Neural cell (in vitro differentiated cells): ENCODE measurements at regions not wholly inside any gene's neighbourhood (a gene's known extent, or its start where the extent isn't known, plus 50 kb on each side); places are given as distances from the start of the nearest gene placed in this dataset.
A peak's percentile ranks its signal among the peaks of the same experiment; 100 is the strongest.
"Not testable (repeated sequence)": the region's sequence is repeated elsewhere in the genome, so short reads cannot be mapped to it uniquely, and the experiment has no call there.

Experiments
- H2AFZ ChIP-seq: fragments of 200-600, 300-800 bp; sonication (generic), shearing (Covaris generic); 2 replicates; pipeline ENCODE4 v1.6.0; 2014; ENCODE audit warnings: low read depth, mild to moderate bottlenecking, antibody characterized with exemption, low read length, moderate library complexity
- H3F3A ChIP-seq: fragments of 200-600 bp; shearing (Covaris generic); 2 replicates; pipeline ENCODE4 v1.6.1; 2016; ENCODE audit warnings: mild to moderate bottlenecking, moderate library complexity, mixed read lengths, antibody characterized with exemption, low read length; ENCODE audit not compliant: insufficient read depth, poor library complexity, severe bottlenecking
- H3K27ac ChIP-seq: fragments of 200-600, 300-800 bp; sonication (generic), shearing (Covaris generic); 2 replicates; pipeline ENCODE4 v1.5.1; 2014; ENCODE audit warnings: mild to moderate bottlenecking, low read length, moderate library complexity
- H3K27me3 ChIP-seq: fragments of 300-800, 200-600 bp; sonication (generic), shearing (Covaris generic); 2 replicates; pipeline ENCODE4 v1.6.0; 2014; ENCODE audit warnings: mild to moderate bottlenecking, low read depth, low read length, moderate library complexity; ENCODE audit not compliant: insufficient read depth
- H3K36me3 ChIP-seq: fragments of 300-800, 200-600 bp; sonication (generic), shearing (Covaris generic); 2 replicates; pipeline ENCODE4 v1.5.1; 2014; ENCODE audit warnings: mild to moderate bottlenecking, antibody characterized with exemption, low read length, moderate library complexity; ENCODE audit not compliant: insufficient read depth
- H3K4me2 ChIP-seq: fragments of 300-800, 200-600 bp; sonication (generic), shearing (Covaris generic); 2 replicates; pipeline ENCODE4 v1.6.0; 2014; ENCODE audit warnings: mild to moderate bottlenecking, low read length
- H3K4me3 ChIP-seq: fragments of 300-800, 200-600 bp; sonication (generic), shearing (Covaris generic); 2 replicates; pipeline ENCODE4 v1.5.1; 2014; ENCODE audit warnings: mild to moderate bottlenecking, low read length, moderate library complexity
- H3K79me2 ChIP-seq: fragments of 200-600 bp; shearing (Covaris generic); replicated peaks from 2 replicates; pipeline ENCODE4 v1.6.0; 2014; ENCODE audit warnings: mild to moderate bottlenecking, low read length, moderate library complexity; ENCODE audit not compliant: insufficient read depth
- H3K9ac ChIP-seq: fragments of 300-800, 200-600 bp; sonication (generic), shearing (Covaris generic); 2 replicates; pipeline ENCODE4 v1.6.1; 2016; ENCODE audit warnings: mild to moderate bottlenecking, low read length, mixed read lengths
- H3K9me2 ChIP-seq: fragments of 200-600 bp; shearing (Covaris generic); 2 replicates; pipeline ENCODE4 v1.6.1; 2016; ENCODE audit warnings: mild to moderate bottlenecking, low read length, mixed read lengths; ENCODE audit not compliant: insufficient read depth
- H3K9me3 ChIP-seq: fragments of 200-600, 300-800 bp; sonication (generic), shearing (Covaris generic); 2 replicates; pipeline ENCODE4 v1.6.1; 2016; ENCODE audit warnings: mild to moderate bottlenecking, mixed run types, low read length, moderate library complexity, mixed read lengths
- H4K20me1 ChIP-seq: fragments of 200-600 bp; shearing (Covaris generic); 2 replicates; pipeline ENCODE4 v1.6.1; 2016; ENCODE audit warnings: mild to moderate bottlenecking, mixed run types; ENCODE audit not compliant: insufficient read depth
- CTCF ChIP-seq: fragments of 450-650 bp; IDR thresholded peaks from 2 replicates; pipeline ENCODE4 v1.5.1; 2014; ENCODE audit warnings: antibody characterized with exemption, mild to moderate bottlenecking, moderate library complexity; ENCODE audit not compliant: poor library complexity, severe bottlenecking
- EP300 ChIP-seq: fragments of 450-650 bp; conservative IDR thresholded peaks from 2 replicates; pipeline ENCODE4 v1.6.1; 2014; ENCODE audit warnings: antibody characterized with exemption, mild to moderate bottlenecking, moderate library complexity; ENCODE audit not compliant: poor library complexity, severe bottlenecking
- EZH2 ChIP-seq: fragments of 200-600, 300-800 bp; shearing (Covaris generic), sonication (generic); IDR thresholded peaks from 2 replicates; pipeline ENCODE4 v1.6.1; 2014; ENCODE audit warnings: antibody characterized with exemption, low read length, borderline replicate concordance, mild to moderate bottlenecking; ENCODE audit not compliant: insufficient read depth, poor library complexity, severe bottlenecking
- MXI1 ChIP-seq: fragments of 450-650 bp; conservative IDR thresholded peaks from 2 replicates; pipeline ENCODE4 v1.6.1; 2014; ENCODE audit warnings: antibody characterized with exemption, mild to moderate bottlenecking; ENCODE audit not compliant: poor library complexity, severe bottlenecking
- POLR2AphosphoS5 ChIP-seq: IDR thresholded peaks from 2 replicates; pipeline ENCODE4 v1.6.1; 2012
- RAD21 ChIP-seq: fragments of 450-650 bp; conservative IDR thresholded peaks from 2 replicates; pipeline ENCODE4 v1.6.1; 2014; ENCODE audit warnings: antibody characterized with exemption, mild to moderate bottlenecking, moderate library complexity
- REST ChIP-seq: IDR thresholded peaks from 2 replicates; pipeline ENCODE4 v1.6.1; 2012; ENCODE audit warnings: borderline replicate concordance
- SMC3 ChIP-seq: fragments of 450-650 bp; conservative IDR thresholded peaks from 2 replicates; pipeline ENCODE4 v1.6.1; 2014; ENCODE audit warnings: antibody characterized with exemption, mild to moderate bottlenecking, moderate library complexity; ENCODE audit not compliant: poor library complexity
- TAF1 ChIP-seq: IDR thresholded peaks from 2 replicates; pipeline ENCODE4 v1.6.1; 2012; ENCODE audit warnings: low read depth

GRCh38 chr5:3325201-3325971 lies 270.2 kb upstream of the IRX1 start:
- peak overlapping the region; percentile 25 for H3K27ac ChIP-seq
- no peaks in the 10 kb centered on the region for H3K27me3 ChIP-seq
- TF ChIP-seq CTCF (peak; percentile 33), RAD21 (peak; percentile 22), SMC3 (peak; percentile 19), EZH2 (no peak)
- H3K9me2 ChIP-seq, result no peaks in the 10 kb centered on the region
- H3K9me3 ChIP-seq, result no peaks in the 10 kb centered on the region
- H3K4me3 ChIP-seq, result no peak overlapping the region
- H3K79me2 ChIP-seq, result no peaks in the 10 kb centered on the region
- H3K36me3 ChIP-seq, result no peaks in the 10 kb centered on the region
- no peaks in the 10 kb centered on the region for H4K20me1 ChIP-seq
- H3K9ac ChIP-seq, result no peak overlapping the region
- no peaks in the 10 kb centered on the region for H3F3A ChIP-seq
- H2AFZ ChIP-seq, result no peak overlapping the region
- H3K4me2 ChIP-seq, result no peak overlapping the region

- H4K20me1 ChIP-seq, result no peaks in the 10 kb centered on the region
- no peak overlapping the region for H3K9ac ChIP-seq
- no peak overlapping the region for H2AFZ ChIP-seq
- H3K4me2 ChIP-seq, result no peak overlapping the region
- peak overlapping the region; percentile 25 for H3K27ac ChIP-seq
- H3K36me3 ChIP-seq, result no peaks in the 10 kb centered on the region
- H3K79me2 ChIP-seq, result no peaks in the 10 kb centered on the region
- no peak for TF ChIP-seq MXI1
- no peak for TF ChIP-seq EZH2
- TF ChIP-seq POLR2AphosphoS5, result no peak
- TF ChIP-seq CTCF, result no peak
- TF ChIP-seq REST, result no peak
- TF ChIP-seq RAD21, result no peak
- TF ChIP-seq SMC3, result no peak
- no peak for TF ChIP-seq TAF1
- TF ChIP-seq EP300, result no peak
- no peaks in the 10 kb centered on the region for H3F3A ChIP-seq
- no peaks in the 10 kb centered on the region for H3K9me3 ChIP-seq
- no peak overlapping the region for H3K4me3 ChIP-seq
- no peaks in the 10 kb centered on the region for H3K27me3 ChIP-seq
- no peaks in the 10 kb centered on the region for H3K9me2 ChIP-seq
Observed at GRCh38 chr5:3324421-3325101, 271.1 kb upstream of the IRX1 start.

- H3K4me2 ChIP-seq, H3K9ac ChIP-seq, H2AFZ ChIP-seq, H3K9me2 ChIP-seq, H3K36me3 ChIP-seq, H3K4me3 ChIP-seq, H3F3A ChIP-seq, H3K9me3 ChIP-seq, H3K79me2 ChIP-seq, H4K20me1 ChIP-seq, H3K27me3 ChIP-seq, H3K27ac ChIP-seq: not testable (repeated sequence)
Observed at GRCh38 chr5:3323966-3324365, 271.7 kb upstream of the IRX1 start.
